ENCODE measurements at regions not wholly inside any gene's neighbourhood (a gene's known extent, or its start where the extent isn't known, plus 50 kb on each side); places are given as distances from the start of the nearest gene placed in this dataset.

DNA sequence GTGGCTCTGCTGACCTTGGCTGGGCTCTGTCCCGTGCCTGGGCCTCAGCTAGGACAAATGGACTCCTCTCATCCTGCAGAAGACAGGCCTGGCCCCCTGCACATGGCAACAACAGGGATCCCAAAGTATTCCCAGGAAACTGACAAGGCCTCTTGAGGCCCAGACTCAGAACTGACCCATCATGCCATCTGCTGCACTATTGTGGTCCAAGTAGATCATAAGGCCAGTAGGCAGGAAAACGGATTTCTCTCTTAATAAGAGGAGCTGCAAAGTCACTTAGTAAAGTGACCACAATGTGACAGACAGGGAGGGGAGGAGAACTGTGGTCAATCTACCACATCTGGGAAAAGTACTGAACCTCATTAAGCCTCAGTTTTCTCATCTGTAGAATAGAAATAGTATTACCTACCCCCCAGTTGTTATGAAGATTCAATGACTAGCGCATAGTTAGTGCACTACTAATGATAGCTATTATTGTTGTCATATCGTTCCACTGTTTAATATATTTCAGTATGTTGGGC is 62.1 kb upstream of the TNRC6A start:
- TF ChIP-seq, protein P1, sequence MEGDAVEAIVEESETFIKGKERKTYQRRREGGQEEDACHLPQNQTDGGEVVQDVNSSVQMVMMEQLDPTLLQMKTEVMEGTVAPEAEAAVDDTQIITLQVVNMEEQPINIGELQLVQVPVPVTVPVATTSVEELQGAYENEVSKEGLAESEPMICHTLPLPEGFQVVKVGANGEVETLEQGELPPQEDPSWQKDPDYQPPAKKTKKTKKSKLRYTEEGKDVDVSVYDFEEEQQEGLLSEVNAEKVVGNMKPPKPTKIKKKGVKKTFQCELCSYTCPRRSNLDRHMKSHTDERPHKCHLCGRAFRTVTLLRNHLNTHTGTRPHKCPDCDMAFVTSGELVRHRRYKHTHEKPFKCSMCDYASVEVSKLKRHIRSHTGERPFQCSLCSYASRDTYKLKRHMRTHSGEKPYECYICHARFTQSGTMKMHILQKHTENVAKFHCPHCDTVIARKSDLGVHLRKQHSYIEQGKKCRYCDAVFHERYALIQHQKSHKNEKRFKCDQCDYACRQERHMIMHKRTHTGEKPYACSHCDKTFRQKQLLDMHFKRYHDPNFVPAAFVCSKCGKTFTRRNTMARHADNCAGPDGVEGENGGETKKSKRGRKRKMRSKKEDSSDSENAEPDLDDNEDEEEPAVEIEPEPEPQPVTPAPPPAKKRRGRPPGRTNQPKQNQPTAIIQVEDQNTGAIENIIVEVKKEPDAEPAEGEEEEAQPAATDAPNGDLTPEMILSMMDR (conservative IDR thresholded peaks at IDR 0.05): no peak
- Histone ChIP-seq H3K4me1 (ENCODE audit: insufficient read depth, low read length) (no peaks in the 10 kb centered on the region), H4K20me1 (ENCODE audit: control insufficient read depth, insufficient read depth, insufficient read length) (no peaks in the 10 kb centered on the region), H3K18ac (ENCODE audit: insufficient read length, low read depth, low read length) (no peak overlapping the region), H3T11ph (ENCODE audit: low read length) (no peak overlapping the region), H2BK5ac (ENCODE audit: insufficient read length, low read length) (no peak overlapping the region), H3K9ac (ENCODE audit: extremely low read depth, insufficient read length, low read length) (no peak overlapping the region), H2AK5ac (ENCODE audit: insufficient read length, low read length) (no peak overlapping the region), H4K91ac (ENCODE audit: insufficient read length, low read depth, low read length) (no peak overlapping the region), H3K4ac (ENCODE audit: low read depth, low read length) (no peak overlapping the region), H2BK20ac (ENCODE audit: low read depth, low read length, poor library complexity, severe bottlenecking) (no peak overlapping the region), H3K79me1 (ENCODE audit: insufficient read depth, low read depth, low read length, poor library complexity, severe bottlenecking) (no peaks in the 10 kb centered on the region), H3K27ac (ENCODE audit: insufficient read length, low read depth, low read length) (no peak overlapping the region), H3K23me2 (ENCODE audit: insufficient read length, low read depth, low read length, poor library complexity, severe bottlenecking) (no peaks in the 10 kb centered on the region), H3K4me2 (ENCODE audit: insufficient read depth, insufficient read length, low read length) (no peak overlapping the region), H4K8ac (replicated peaks; ENCODE audit: insufficient read length, low read depth, low read length) (no peak overlapping the region), H2BK15ac (ENCODE audit: low read depth, low read length) (no peak overlapping the region), H3K27me3 (ENCODE audit: insufficient read depth, low read length) (no peaks in the 10 kb centered on the region), H3K79me2 (ENCODE audit: insufficient read depth, low read length) (no peaks in the 10 kb centered on the region), H4K5ac (ENCODE audit: insufficient read length, low read depth, low read length) (no peak overlapping the region), H3K14ac (ENCODE audit: insufficient read depth, low read length) (no peak overlapping the region), H2BK12ac (ENCODE audit: insufficient read length, low read depth, low read length) (no peak overlapping the region), H3K9me3 (ENCODE audit: control insufficient read depth, low read depth, low read length) (no peaks in the 10 kb centered on the region), H2AFZ (ENCODE audit: low read length) (no peak overlapping the region), H2BK120ac (ENCODE audit: low read depth, low read length, poor library complexity, severe bottlenecking) (no peak overlapping the region), H3K56ac (ENCODE audit: insufficient read length, low read depth, low read length) (no peak overlapping the region), H3K23ac (ENCODE audit: insufficient read length, low read depth, low read length) (no peak overlapping the region)
- no peak for DNase-seq
- no CpG with 5 or more reads among the region's 4 CpGs for WGBS (ENCODE audit: extremely low coverage, insufficient read length, low lambda C conversion rate)
- Mint-ChIP-seq H3K9me3 (no peaks in the 10 kb centered on the region), H3K4me1 (peaks cover 8 to 10% of the 10 kb centered on the region in 2 experiments), H3K4me3 (no peak overlapping the region), H3K36me3 (ENCODE audit: insufficient read depth in 1 of 3, low read depth in 3 of 3) (peaks cover 0 to 2% (median 0%) of the 10 kb centered on the region in 3 experiments; a peak in 1 of 7 replicates), H3K27me3 (ENCODE audit: low read depth) (no peaks in the 10 kb centered on the region), H3K27ac (peak overlapping the region in 1 of 3 experiments; percentile 92; a peak in 1 of 7 replicates)

Data from H9 (cell line).